DND-41 (cell line): ENCODE measurements at regions not wholly inside any gene's neighbourhood (a gene's known extent, or its start where the extent isn't known, plus 50 kb on each side); places are given as distances from the start of the nearest gene placed in this dataset.

Experiments used
- CTCF ChIP-seq: IDR thresholded peaks from 2 replicates; pipeline ENCODE4 v1.5.1; 2012; ENCODE audit warnings: borderline replicate concordance, low read length, moderate library complexity, mild to moderate bottlenecking; ENCODE audit not compliant: poor library complexity, severe bottlenecking; ENCODE audit errors: extremely low read depth
- EZH2 ChIP-seq: IDR thresholded peaks from 3 replicates; pipeline ENCODE4 v1.6.1; 2012; ENCODE audit warnings: borderline replicate concordance, low read depth, mild to moderate bottlenecking, moderate library complexity, low read length, inconsistent platforms; ENCODE audit not compliant: severe bottlenecking

DNA sequence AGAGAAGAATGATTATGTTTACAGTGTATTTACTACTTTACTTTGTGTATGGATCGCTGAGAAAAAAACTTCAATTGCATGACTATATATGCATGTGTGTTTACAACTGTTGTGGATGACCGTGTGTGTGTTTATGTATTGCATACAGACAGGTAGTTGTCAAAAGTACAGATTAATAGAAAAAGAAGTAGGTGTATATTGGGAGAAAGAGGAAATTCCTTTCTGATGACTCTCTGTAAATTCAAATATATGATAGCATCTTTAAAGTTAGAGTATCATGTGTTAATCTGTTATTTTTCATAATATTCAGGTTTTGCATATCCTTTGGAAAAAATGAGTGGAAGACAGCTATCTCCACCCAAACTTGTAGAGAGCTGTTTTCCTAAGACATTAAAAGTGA is 160.4 kb upstream of the AGR3 start:
- TF ChIP-seq CTCF (no peak), EZH2 (no peak)
